ENCODE measurements at regions not wholly inside any gene's neighbourhood (a gene's known extent, or its start where the extent isn't known, plus 50 kb on each side); places are given as distances from the start of the nearest gene placed in this dataset.

- Histone ChIP-seq H3K36me3 (ENCODE audit: insufficient read depth, low read length) (no peaks in the 10 kb centered on the region), H3K9me3 (ENCODE audit: insufficient read depth, low read length, severe bottlenecking) (no peaks in the 10 kb centered on the region), H3K9ac (ENCODE audit: low read depth, low read length) (no peak overlapping the region), H3K4me2 (ENCODE audit: insufficient read depth, low read length) (no peak overlapping the region), H3K27me3 (ENCODE audit: insufficient read depth, low read length, poor library complexity) (no peaks in the 10 kb centered on the region), H3K27ac (ENCODE audit: low read length) (no peak overlapping the region), H3K4me3 (ENCODE audit: low read depth in 1 of 2, low read length in 2 of 2) (no peak overlapping the region), H2AFZ (ENCODE audit: low read depth, low read length) (no peak overlapping the region), H4K20me1 (ENCODE audit: insufficient read depth, low read length) (no peaks in the 10 kb centered on the region), H3K4me1 (ENCODE audit: insufficient read depth, low read length) (peaks cover 16% of the 10 kb centered on the region), H3K79me2 (ENCODE audit: insufficient read depth, low read length) (no peaks in the 10 kb centered on the region)
- ATAC-seq (ENCODE audit: insufficient read depth, low read depth) (no peak), DNase-seq (no peak)
- TF ChIP-seq CTCF (IDR thresholded peaks at IDR 0.05; ENCODE audit: borderline replicate concordance, extremely low read depth, low read length, poor library complexity, severe bottlenecking) (no peak), EZH2 (IDR thresholded peaks at IDR 0.05; ENCODE audit: borderline replicate concordance, low read depth, low read length, severe bottlenecking) (no peak)
Observed at GRCh38 chr10:4443419-4443818, 382.6 kb upstream of the AKR1E2 start.

GRCh38 chr10:4442296-4442695 lies 383.7 kb upstream of the AKR1E2 start:
- H3K9me3 ChIP-seq (ENCODE audit: insufficient read depth, low read length, severe bottlenecking): no peaks in the 10 kb centered on the region
- ATAC-seq (ENCODE audit: insufficient read depth, low read depth): no peak
- H3K36me3 ChIP-seq (ENCODE audit: insufficient read depth, low read length): no peaks in the 10 kb centered on the region

DNA sequence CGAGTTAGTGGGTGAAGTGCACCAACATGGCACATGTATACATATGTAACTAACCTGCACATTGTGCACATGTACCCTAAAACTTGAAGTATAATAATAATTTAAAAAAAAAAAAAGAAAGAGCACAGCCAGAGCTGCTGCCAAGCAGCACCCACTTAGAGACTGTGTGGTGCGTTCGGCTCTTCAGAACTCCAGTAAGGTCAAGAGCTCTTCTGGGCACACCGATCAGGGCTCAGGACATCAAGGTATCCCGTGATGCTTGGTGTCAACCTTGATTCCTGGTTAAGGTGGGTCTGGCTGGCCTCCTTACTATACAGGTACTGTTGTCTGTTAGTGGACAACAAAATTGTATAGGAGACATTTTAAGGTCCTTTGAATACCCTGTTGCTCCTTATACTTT lies 385.7 kb upstream of the AKR1E2 start:
- no peak for TF ChIP-seq EZH2 (IDR thresholded peaks at IDR 0.05; ENCODE audit: borderline replicate concordance, low read depth, low read length, severe bottlenecking)
- no peak for TF ChIP-seq CTCF (IDR thresholded peaks at IDR 0.05; ENCODE audit: borderline replicate concordance, extremely low read depth, low read length, poor library complexity, severe bottlenecking)
- no peak overlapping the region for H3K27ac ChIP-seq (ENCODE audit: low read length)
- H3K36me3 ChIP-seq (ENCODE audit: insufficient read depth, low read length): no peaks in the 10 kb centered on the region
- no peak overlapping the region for H3K9ac ChIP-seq (ENCODE audit: low read depth, low read length)
- H3K79me2 ChIP-seq (ENCODE audit: insufficient read depth, low read length): no peaks in the 10 kb centered on the region
- no peak for DNase-seq
- H2AFZ ChIP-seq (ENCODE audit: low read depth, low read length): no peak overlapping the region
- H3K9me3 ChIP-seq (ENCODE audit: insufficient read depth, low read length, severe bottlenecking): no peaks in the 10 kb centered on the region
- H3K4me3 ChIP-seq (ENCODE audit: low read depth in 1 of 2, low read length in 2 of 2): no peak overlapping the region
- no peaks in the 10 kb centered on the region for H4K20me1 ChIP-seq (ENCODE audit: insufficient read depth, low read length)
- peaks cover 24% of the 10 kb centered on the region for H3K4me1 ChIP-seq (ENCODE audit: insufficient read depth, low read length)
- H3K4me2 ChIP-seq (ENCODE audit: insufficient read depth, low read length): no peak overlapping the region
- ATAC-seq (ENCODE audit: insufficient read depth, low read depth): no peak
- H3K27me3 ChIP-seq (ENCODE audit: insufficient read depth, low read length, poor library complexity): no peaks in the 10 kb centered on the region

More at GRCh38 chr10:4442296-4442695, 383.7 kb upstream of the AKR1E2 start:
- H3K79me2 ChIP-seq (ENCODE audit: insufficient read depth, low read length): no peaks in the 10 kb centered on the region
- no peak overlapping the region for H3K4me3 ChIP-seq (ENCODE audit: low read depth in 1 of 2, low read length in 2 of 2)
- TF ChIP-seq CTCF (IDR thresholded peaks at IDR 0.05; ENCODE audit: borderline replicate concordance, extremely low read depth, low read length, poor library complexity, severe bottlenecking) (no peak), EZH2 (IDR thresholded peaks at IDR 0.05; ENCODE audit: borderline replicate concordance, low read depth, low read length, severe bottlenecking) (no peak)
- no peak overlapping the region for H3K4me2 ChIP-seq (ENCODE audit: insufficient read depth, low read length)
- no peak overlapping the region for H2AFZ ChIP-seq (ENCODE audit: low read depth, low read length)
- no peaks in the 10 kb centered on the region for H4K20me1 ChIP-seq (ENCODE audit: insufficient read depth, low read length)
- H3K9ac ChIP-seq (ENCODE audit: low read depth, low read length): no peak overlapping the region
- H3K4me1 ChIP-seq (ENCODE audit: insufficient read depth, low read length): peaks cover 16% of the 10 kb centered on the region
- DNase-seq: no peak
- no peaks in the 10 kb centered on the region for H3K27me3 ChIP-seq (ENCODE audit: insufficient read depth, low read length, poor library complexity)
- H3K27ac ChIP-seq (ENCODE audit: low read length): no peak overlapping the region

GRCh38 chr10:4437791-4438190 lies 388.2 kb upstream of the AKR1E2 start:
- no peaks in the 10 kb centered on the region for H3K79me2 ChIP-seq (ENCODE audit: insufficient read depth, low read length)
- TF ChIP-seq EZH2 (IDR thresholded peaks at IDR 0.05; ENCODE audit: borderline replicate concordance, low read depth, low read length, severe bottlenecking) (no peak), CTCF (IDR thresholded peaks at IDR 0.05; ENCODE audit: borderline replicate concordance, extremely low read depth, low read length, poor library complexity, severe bottlenecking) (no peak)
- H3K36me3 ChIP-seq (ENCODE audit: insufficient read depth, low read length): no peaks in the 10 kb centered on the region
- peak overlapping the region; percentile 11; the same call in 1 of the 2 replicates for H3K4me2 ChIP-seq (ENCODE audit: insufficient read depth, low read length)
- no peak for DNase-seq
- H3K4me1 ChIP-seq (ENCODE audit: insufficient read depth, low read length): peaks cover 24% of the 10 kb centered on the region
- H3K27ac ChIP-seq (ENCODE audit: low read length): peak overlapping the region; percentile 72
- H3K27me3 ChIP-seq (ENCODE audit: insufficient read depth, low read length, poor library complexity): no peaks in the 10 kb centered on the region
- H4K20me1 ChIP-seq (ENCODE audit: insufficient read depth, low read length): no peaks in the 10 kb centered on the region
- no peak overlapping the region for H2AFZ ChIP-seq (ENCODE audit: low read depth, low read length)
- 0 out of 3 replicates have a peak, but pooled peaks have one; percentile 12 for ATAC-seq (ENCODE audit: insufficient read depth, low read depth)
- no peak overlapping the region for H3K9ac ChIP-seq (ENCODE audit: low read depth, low read length)
- no peak overlapping the region for H3K4me3 ChIP-seq (ENCODE audit: low read depth in 1 of 2, low read length in 2 of 2)
- no peaks in the 10 kb centered on the region for H3K9me3 ChIP-seq (ENCODE audit: insufficient read depth, low read length, severe bottlenecking)

Data from DND-41 (cell line).